Astrocyte of the spinal cord (primary cell): ENCODE measurements at regions not wholly inside any gene's neighbourhood (a gene's known extent, or its start where the extent isn't known, plus 50 kb on each side); places are given as distances from the start of the nearest gene placed in this dataset.

Experiments used
- DNase-seq: peaks from one replicate; pipeline ENCODE4 v3.0.0; 2011; ENCODE audit warnings: low read depth, low spot score
- H3K4me3 ChIP-seq: 2 replicates; pipeline ENCODE4 v1.5.1; 2011; ENCODE audit warnings: low read depth, mild to moderate bottlenecking, low read length, moderate library complexity
- in situ Hi-C: cut with HindIII; loops from 2 replicates; pipeline ENCODE4 v1.10.0; 2017; ENCODE audit warnings: low sequenced_read_pairs
- TF ChIP-seq, protein P1 (sequence below): IDR thresholded peaks from 2 replicates; pipeline ENCODE4 v1.5.1; 2012; ENCODE audit warnings: low read depth, mild to moderate bottlenecking, low read length, inconsistent platforms

DNA sequence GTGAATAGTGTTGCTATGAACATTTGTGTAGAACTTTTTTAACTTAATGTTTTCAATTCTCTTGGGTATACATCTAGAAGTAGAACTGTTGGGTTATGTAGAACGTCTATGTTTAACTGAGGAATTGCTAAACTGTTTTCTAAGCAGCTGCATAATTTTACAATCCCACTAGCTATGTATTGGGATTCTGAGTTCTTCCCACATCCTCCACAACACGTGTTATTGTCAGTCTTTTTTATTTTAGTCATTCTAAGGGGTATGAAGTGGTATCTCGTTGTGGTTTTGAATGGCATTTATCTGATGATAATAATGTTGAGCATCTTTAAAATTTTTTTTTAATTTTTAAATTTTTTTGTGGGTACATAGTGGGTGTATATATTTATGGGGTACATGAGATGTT, 55.0 kb upstream of the NPHP3 start:
- no peak for DNase-seq
- H3K4me3 ChIP-seq: no peak overlapping the region
- in situ Hi-C loops: no loop called here
- TF ChIP-seq, protein P1, sequence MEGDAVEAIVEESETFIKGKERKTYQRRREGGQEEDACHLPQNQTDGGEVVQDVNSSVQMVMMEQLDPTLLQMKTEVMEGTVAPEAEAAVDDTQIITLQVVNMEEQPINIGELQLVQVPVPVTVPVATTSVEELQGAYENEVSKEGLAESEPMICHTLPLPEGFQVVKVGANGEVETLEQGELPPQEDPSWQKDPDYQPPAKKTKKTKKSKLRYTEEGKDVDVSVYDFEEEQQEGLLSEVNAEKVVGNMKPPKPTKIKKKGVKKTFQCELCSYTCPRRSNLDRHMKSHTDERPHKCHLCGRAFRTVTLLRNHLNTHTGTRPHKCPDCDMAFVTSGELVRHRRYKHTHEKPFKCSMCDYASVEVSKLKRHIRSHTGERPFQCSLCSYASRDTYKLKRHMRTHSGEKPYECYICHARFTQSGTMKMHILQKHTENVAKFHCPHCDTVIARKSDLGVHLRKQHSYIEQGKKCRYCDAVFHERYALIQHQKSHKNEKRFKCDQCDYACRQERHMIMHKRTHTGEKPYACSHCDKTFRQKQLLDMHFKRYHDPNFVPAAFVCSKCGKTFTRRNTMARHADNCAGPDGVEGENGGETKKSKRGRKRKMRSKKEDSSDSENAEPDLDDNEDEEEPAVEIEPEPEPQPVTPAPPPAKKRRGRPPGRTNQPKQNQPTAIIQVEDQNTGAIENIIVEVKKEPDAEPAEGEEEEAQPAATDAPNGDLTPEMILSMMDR: no peak

DNA sequence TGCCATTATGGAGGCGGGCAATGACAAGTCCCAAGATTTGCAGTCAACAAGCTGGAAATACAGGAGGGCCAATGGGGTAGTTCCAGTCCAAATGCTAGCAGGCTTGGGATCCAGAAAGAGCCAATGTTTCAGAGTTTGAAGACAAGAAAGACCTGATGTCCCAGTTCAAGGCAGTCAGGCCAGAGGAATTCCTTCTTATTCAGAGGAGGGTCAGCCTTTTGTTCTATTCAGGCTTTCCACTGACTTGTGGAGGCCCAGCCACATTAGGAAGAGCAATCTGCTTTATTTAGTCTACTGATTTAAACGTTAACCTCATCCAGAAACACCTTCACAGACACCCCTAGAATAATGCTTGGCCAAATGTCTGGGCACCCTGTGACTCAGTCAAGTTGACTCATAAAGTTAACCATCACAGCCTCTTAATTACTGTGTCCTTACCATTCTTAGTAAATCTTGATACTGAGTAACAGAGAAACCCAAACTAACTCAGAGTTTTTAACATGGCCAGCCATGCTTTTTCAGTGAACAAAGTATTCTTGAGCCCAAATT, 50.9 kb upstream of the NPHP3 start:
- DNase-seq: peak; percentile 19
- no peak overlapping the region for H3K4me3 ChIP-seq
- TF ChIP-seq, protein P1: no peak
- in situ Hi-C loops: no loop called here

DNA sequence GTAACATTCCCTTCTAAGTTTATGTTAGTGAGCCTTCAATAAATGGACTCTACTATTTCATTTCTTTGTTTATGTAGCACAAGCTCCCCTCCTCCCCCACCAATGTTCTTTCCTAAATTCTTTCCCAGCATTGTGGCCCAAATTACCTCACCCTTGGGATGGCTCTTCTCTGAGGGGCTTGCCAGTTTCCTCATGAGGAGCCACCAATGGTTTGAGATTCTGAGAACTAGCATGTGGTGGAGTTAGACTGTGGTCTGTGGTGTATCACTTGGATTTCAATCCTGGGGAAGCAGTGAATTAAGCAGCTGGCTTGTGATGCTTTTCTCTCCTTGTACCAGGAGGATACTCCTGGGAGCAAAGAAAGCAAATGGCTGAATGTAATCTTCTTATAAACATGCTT, 50.0 kb upstream of the NPHP3 start:
- TF ChIP-seq, protein P1: no peak
- no peak overlapping the region for H3K4me3 ChIP-seq
- no peak for DNase-seq
- in situ Hi-C loops: no loop called here
